GM19455 (cell line): ENCODE measurements at regions not wholly inside any gene's neighbourhood (a gene's known extent, or its start where the extent isn't known, plus 50 kb on each side); places are given as distances from the start of the nearest gene placed in this dataset.

ENCODE experiments used
- ATAC-seq: cut with Tn5 transposase; IDR thresholded peaks from one replicate; pipeline ENCODE4 v1.9.1; 2021; ENCODE audit not compliant: unreplicated experiment

DNA sequence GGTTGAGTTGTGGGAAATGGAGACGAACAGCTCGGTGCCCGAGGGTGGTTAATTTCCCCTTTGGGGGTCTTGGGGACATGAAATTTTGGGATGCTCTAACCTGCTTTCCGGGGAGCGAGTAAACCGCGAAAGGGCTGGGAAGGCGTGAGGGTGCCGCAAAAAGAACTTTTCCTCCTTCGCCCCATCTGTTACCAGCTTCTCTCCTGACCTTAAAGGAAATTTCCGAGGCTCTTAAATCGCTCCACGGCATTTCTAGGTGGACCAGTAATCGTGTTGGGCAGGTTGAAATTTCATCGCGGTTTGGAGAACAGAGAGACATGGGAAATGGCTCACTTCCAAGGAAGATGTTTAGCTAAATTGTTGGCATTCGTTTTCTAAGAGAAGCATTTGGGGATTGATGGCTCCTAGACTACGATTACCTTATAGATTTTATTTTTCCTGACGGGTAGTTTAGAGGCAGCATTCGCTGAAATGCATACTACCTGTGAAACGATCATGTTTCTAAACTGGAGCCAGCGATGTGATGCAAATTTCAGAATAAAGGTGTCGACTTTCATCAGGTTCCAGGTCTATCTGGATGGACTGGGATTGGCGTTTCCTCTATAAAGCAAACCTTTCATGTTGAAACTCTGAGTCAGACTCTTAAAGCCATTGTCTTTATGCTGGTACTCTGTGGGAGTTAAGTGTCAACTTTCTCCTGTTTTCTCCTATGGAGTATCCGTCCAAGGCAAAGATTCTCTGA lies 414.5 kb downstream of the PCNX1 start:
- peak; percentile 1 for ATAC-seq

GRCh38 chr14:71322655-71323250 lies 415.5 kb downstream of the PCNX1 start:
- ATAC-seq, result no peak

GRCh38 chr14:71324767-71325272 lies 417.6 kb downstream of the PCNX1 start:
- ATAC-seq, result no peak

GRCh38 chr14:71327691-71328090 lies 420.4 kb downstream of the PCNX1 start:
- ATAC-seq, result no peak

DNA sequence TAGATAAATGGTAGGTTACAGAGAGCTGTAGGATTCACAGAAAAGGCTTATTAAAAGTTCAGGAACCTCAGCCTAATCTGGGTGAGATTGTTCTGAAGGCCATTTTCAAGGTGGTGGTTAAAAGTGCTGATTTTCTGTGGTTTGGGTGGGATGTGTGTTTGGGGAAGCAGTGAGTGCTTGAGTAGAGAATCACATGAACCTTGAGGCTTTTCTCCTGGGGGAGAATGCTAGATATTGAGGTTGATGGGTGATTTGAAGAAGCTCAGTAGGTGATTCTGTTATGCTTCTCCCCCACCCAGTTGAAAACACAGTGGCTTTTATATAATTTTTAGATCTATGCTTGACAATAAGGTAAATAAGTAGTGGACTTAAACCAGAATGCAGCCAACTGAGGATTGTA lies 420.9 kb downstream of the PCNX1 start:
- no peak for ATAC-seq

- ATAC-seq, result no peak
Observed at GRCh38 chr14:71328954-71329353, 421.7 kb downstream of the PCNX1 start.

GRCh38 chr14:71331403-71331802 lies 424.1 kb downstream of the PCNX1 start:
- no peak for ATAC-seq

DNA sequence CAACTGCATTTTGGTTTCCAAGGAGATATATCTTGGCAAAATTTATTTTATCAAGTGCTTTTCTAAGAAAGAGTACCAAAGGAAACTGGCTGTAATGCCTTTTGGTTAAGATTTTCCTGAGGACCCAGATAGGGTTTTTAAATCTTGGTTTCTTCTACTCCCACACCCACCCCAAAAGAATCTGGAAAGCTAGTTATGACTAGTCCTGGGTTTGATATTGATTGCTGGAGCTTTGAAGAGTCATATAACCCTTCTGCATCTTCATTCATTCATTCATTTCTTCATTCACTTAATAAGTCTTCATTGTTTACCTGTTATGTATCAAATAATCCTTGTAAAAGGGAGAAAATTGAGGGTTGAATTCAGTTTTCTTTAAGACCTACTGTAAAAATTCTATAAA lies 425.2 kb downstream of the PCNX1 start:
- ATAC-seq, result no peak

DNA sequence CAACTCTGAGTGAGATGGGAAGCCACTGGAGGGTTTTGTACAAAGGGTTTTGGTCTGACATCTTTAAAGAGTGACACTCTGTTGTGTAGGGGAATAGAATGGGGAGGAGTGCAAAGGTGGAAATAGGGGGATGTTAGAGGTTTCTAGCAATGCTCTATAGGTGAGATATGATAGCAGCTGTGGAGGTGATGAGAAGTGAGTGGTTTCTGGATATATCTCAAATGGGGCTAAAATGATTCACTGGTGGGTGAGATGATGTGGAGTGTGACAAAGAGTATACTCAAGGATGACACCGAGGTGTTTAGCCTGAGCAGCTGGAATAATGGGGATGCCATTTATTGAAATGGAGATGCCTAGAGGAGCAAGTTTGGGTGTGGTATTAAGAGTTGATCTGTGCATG lies 426.4 kb downstream of the PCNX1 start:
- no peak for ATAC-seq

DNA sequence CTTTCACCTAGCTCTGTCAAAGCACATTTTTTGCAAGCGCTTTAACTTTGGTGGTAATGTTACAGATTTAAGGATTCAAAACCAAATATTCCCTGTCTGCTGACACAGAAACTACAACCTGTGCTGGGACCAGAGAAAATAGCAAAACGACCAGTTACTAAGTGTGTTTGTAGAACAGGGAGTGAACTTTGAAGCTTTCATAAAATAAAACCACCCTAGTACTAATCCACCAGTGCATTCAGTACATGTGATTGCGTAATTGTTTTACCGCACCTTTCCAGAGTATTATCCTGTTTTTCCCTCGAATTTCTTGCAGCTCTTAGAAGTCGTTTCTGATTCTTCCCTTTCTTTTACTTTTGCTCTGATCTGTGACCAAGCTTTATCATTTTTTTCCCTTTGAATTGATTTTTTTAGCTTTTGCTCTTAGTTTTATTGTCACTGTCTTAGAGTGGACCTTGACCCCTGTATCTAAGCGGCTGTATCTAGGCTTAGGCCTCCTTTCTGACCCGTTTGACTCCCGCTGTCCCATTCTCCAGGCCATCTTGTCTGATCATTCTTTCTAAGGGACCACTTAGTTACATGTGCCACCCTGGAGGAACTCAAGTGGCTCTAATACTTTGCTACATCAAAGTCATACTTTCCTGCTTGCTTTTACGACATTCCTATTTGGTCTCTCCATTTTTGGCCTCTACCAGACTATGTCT lies 429.4 kb downstream of the PCNX1 start:
- ATAC-seq, result no peak

DNA sequence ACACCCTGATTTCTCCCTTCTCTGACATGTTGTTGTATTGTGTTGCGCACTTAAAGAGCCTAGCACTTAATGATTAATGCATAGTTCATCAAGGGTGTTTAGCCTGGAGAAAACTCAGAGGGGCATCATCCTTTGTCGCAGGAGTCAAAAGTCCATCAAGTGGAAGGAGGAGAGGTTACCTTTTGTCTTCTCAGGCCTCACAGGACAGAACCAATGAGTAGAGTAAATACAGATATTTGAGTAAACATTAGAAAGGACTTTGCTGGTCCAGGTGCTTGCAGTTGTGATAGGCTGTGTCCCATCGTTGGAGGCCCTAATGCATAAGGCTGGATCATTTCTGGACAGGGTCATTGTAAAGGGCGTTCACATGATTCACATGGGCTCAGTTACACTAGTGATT lies 430.9 kb downstream of the PCNX1 start:
- ATAC-seq, result no peak

DNA sequence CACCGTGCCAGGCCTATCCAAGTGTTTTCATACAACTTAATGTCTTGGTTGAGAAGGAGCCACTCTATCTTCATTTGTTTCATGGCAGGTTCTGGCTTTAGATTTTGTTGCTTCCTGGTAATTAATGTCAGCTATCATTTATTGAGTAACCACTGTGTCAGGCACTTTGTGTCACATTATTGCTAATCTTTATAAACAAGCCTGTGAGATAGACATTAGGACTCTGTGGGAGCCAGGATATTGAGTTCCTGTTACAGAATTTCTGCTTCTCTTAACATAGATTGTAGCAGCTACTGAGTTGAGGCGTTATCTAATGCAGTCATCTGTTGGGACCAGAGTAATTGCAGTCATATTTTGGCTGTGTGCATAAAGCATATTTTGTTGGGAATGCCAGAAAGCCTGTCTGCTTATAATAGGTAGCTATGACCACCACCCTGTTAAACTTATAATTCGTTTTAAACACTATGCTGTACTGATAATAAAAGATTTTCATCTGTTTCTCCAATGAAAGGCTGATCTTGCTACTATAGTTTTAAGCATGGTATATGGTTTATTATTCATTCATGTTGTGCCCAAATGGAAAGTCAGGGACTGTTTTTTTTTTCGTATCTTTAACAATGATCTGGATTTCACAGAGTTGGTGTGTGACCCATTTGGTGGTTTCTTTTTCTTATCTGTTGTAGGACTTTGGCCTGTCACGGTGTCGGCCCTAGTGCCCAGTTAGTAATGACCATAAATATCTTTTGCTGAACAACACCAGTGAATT lies 432.6 kb downstream of the PCNX1 start:
- no peak for ATAC-seq

- no peak for ATAC-seq
Observed at GRCh38 chr14:71341156-71341555, 433.9 kb downstream of the PCNX1 start.

- no peak for ATAC-seq
Observed at GRCh38 chr14:71343724-71344123, 436.5 kb downstream of the PCNX1 start.

GRCh38 chr14:71344506-71344905 lies 437.2 kb downstream of the PCNX1 start:
- no peak for ATAC-seq

DNA sequence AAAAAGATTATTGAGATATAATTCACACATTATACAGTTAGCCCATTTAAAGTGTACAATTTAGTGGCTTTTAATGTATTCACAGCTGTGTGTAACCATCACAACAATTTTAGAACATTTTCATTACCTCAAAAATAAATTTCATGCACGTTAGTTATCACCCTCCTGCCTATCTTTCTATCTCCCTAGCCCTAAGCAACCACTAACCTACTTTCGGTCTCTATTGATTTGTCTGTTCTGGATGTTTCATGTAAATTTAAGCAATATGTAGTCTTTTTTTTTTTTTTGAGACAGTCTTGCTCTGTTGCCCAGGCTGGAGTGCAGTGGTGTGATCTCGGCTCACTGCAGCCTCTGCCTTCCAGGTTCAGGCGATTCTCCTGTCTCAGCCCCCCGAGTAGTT lies 439.4 kb downstream of the PCNX1 start:
- no peak for ATAC-seq

DNA sequence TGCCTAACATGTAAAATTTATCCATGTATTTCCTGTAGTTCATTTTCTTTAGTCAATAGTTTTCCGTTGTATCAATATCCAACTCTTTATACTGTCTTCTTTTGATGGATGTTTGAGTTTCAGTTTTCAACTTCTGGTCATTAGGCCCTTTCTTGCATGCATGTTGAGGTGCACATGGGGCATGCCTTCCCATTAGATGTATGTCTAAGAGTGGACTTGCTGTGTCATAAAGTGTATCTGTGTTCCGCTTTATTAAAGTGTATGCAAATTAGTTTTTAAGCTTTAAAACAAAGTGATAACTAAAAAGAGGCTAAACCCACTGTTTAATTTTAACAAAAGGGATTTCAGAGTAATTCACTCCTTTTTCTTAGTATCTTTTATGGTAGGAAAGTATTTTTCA lies 441.1 kb downstream of the PCNX1 start:
- no peak for ATAC-seq

DNA sequence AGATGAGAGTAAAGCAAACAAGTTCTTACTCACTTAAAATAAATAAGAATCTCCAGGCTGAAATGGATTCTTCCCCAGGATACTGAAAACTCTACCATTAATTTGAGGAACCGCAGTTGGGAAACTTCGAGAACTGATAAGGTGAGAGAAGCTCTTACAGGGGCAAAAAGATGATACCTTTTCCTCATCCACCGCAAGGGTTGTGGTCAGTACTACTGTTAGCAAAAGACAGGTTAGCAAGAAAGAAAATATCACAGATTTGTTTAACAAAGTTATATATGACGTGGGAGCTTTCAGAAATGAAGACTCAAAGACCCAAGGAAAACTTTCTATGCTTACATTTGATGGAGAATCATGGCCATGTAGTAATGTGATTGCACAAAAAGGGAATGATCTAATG lies 441.6 kb downstream of the PCNX1 start:
- ATAC-seq, result no peak

GRCh38 chr14:71354142-71354541 lies 446.9 kb downstream of the PCNX1 start:
- ATAC-seq, result no peak

GRCh38 chr14:71354801-71355200 lies 447.5 kb downstream of the PCNX1 start:
- ATAC-seq, result no peak
